Transverse colon (tissue), 3 donors: ENCODE measurements at regions not wholly inside any gene's neighbourhood (a gene's known extent, or its start where the extent isn't known, plus 50 kb on each side); places are given as distances from the start of the nearest gene placed in this dataset.

Experiments used
- POLR2A ChIP-seq: fragments of 450-650 bp; IDR thresholded peaks from one replicate; pipeline ENCODE4 v1.6.1; 2016; ENCODE audit warnings: antibody characterized with exemption, mild to moderate bottlenecking, moderate library complexity
- TF ChIP-seq, protein P1 (sequence below), 5 experiments: fragments of 200-600 bp in 3 of 5; fragments of 450-650 bp in 2 of 5; sonication (generic) in 3 of 5; IDR thresholded peaks; 1 replicate in 2 of 5; 2 replicates in 3 of 5; pipeline ENCODE4 v1.5.1; 2016 to 2017; ENCODE audit warnings: antibody characterized with exemption in 5 of 5, inconsistent platforms in 3 of 5, mild to moderate bottlenecking in 2 of 5, moderate library complexity in 1 of 5

DNA sequence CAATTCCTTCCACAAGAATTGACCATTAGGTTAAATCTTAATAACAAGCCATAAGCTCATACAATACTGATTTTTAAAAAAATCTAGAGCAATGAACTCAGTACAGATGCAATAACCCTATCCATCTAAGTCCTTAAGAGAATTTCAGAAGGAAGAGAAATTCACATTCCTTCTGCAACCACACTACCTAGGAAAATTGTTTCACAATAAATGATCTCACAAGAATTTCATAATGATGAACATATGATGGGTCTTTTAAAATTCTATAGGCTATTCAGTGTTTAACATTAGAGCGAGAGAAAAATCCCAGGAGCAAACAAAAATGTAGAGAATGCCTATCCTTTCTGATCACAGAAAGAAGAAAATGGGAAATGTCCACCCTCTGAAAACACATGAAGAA is 70.0 kb upstream of the MAGI2 start:
- TF ChIP-seq, protein P1, sequence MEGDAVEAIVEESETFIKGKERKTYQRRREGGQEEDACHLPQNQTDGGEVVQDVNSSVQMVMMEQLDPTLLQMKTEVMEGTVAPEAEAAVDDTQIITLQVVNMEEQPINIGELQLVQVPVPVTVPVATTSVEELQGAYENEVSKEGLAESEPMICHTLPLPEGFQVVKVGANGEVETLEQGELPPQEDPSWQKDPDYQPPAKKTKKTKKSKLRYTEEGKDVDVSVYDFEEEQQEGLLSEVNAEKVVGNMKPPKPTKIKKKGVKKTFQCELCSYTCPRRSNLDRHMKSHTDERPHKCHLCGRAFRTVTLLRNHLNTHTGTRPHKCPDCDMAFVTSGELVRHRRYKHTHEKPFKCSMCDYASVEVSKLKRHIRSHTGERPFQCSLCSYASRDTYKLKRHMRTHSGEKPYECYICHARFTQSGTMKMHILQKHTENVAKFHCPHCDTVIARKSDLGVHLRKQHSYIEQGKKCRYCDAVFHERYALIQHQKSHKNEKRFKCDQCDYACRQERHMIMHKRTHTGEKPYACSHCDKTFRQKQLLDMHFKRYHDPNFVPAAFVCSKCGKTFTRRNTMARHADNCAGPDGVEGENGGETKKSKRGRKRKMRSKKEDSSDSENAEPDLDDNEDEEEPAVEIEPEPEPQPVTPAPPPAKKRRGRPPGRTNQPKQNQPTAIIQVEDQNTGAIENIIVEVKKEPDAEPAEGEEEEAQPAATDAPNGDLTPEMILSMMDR (IDR thresholded peaks at IDR 0.05): no peak
- TF ChIP-seq POLR2A: no peak
